Loucy (cell line): ENCODE measurements at regions not wholly inside any gene's neighbourhood (a gene's known extent, or its start where the extent isn't known, plus 50 kb on each side); places are given as distances from the start of the nearest gene placed in this dataset.

Source experiments
- H2AFZ ChIP-seq: fragments of 200-600 bp; sonication (generic); 2 replicates; pipeline ENCODE4 v1.6.0; 2016; ENCODE audit warnings: antibody characterized with exemption, mild to moderate bottlenecking, low read length, moderate library complexity
- H3F3A ChIP-seq: fragments of 200-600 bp; 2 replicates; pipeline ENCODE4 v1.6.0; 2016; ENCODE audit warnings: antibody characterized with exemption, low read depth, mild to moderate bottlenecking
- H3K27me3 ChIP-seq: fragments of 200-600 bp; sonication (generic); 2 replicates; pipeline ENCODE4 v1.6.1; 2014; ENCODE audit warnings: low read length, mild to moderate bottlenecking; ENCODE audit not compliant: insufficient read depth, poor library complexity, severe bottlenecking
- H3K36me3 ChIP-seq: fragments of 200-600 bp; sonication (generic); 2 replicates; pipeline ENCODE4 v1.6.1; 2016; ENCODE audit warnings: low read length; ENCODE audit not compliant: insufficient read depth
- H3K4me1 ChIP-seq: fragments of 200-600 bp; sonication (generic); 2 replicates; pipeline ENCODE4 v1.5.1; 2014; ENCODE audit warnings: low read length, mild to moderate bottlenecking; ENCODE audit not compliant: insufficient read depth, poor library complexity, severe bottlenecking
- H3K4me2 ChIP-seq: fragments of 200-600 bp; sonication (generic); 2 replicates; pipeline ENCODE4 v1.6.0; 2014; ENCODE audit warnings: antibody characterized with exemption, low read length, low read depth, mild to moderate bottlenecking; ENCODE audit not compliant: poor library complexity, severe bottlenecking
- H3K4me3 ChIP-seq: fragments of 200-600 bp; sonication (generic); 2 replicates; pipeline ENCODE4 v1.5.1; 2014; ENCODE audit warnings: low read length, mild to moderate bottlenecking, mixed read lengths; ENCODE audit not compliant: poor library complexity, severe bottlenecking
- H3K79me2 ChIP-seq: fragments of 200-600 bp; sonication (generic); 2 replicates; pipeline ENCODE4 v1.6.1; 2014; ENCODE audit warnings: low read length; ENCODE audit not compliant: insufficient read depth
- H3K9ac ChIP-seq: fragments of 200-600 bp; sonication (generic); 2 replicates; pipeline ENCODE4 v1.6.0; 2014; ENCODE audit warnings: mild to moderate bottlenecking, low read depth, low read length, moderate library complexity; ENCODE audit not compliant: poor library complexity, severe bottlenecking
- H3K9me2 ChIP-seq: fragments of 200-600 bp; sonication (generic); replicated peaks from 2 replicates; pipeline ENCODE4 v1.6.1; 2016; ENCODE audit warnings: low read depth, low read length, mixed read lengths
- H3K9me3 ChIP-seq: fragments of 200-600 bp; sonication (generic); 2 replicates; pipeline ENCODE4 v1.6.1; 2014; ENCODE audit warnings: mild to moderate bottlenecking, antibody characterized with exemption, low read length, low read depth; ENCODE audit not compliant: insufficient read depth
- H4K20me1 ChIP-seq: fragments of 200-600 bp; sonication (generic); 2 replicates; pipeline ENCODE4 v1.6.0; 2014; ENCODE audit warnings: antibody characterized with exemption, low read length, mild to moderate bottlenecking; ENCODE audit not compliant: insufficient read depth, poor library complexity, severe bottlenecking
- EZH2phosphoT487 ChIP-seq: fragments of 200-600 bp; IDR thresholded peaks from 2 replicates; pipeline ENCODE4 v1.6.1; 2018; ENCODE audit warnings: antibody characterized with exemption, mild to moderate bottlenecking, moderate library complexity, borderline replicate concordance
- TF ChIP-seq, protein P1 (sequence below): fragments of 200-600 bp; sonication (generic); conservative IDR thresholded peaks from 2 replicates; pipeline ENCODE4 v1.5.1; 2014; ENCODE audit warnings: mild to moderate bottlenecking, antibody characterized with exemption, low read length

- peaks cover 6% of the 10 kb centered on the region; the same call in 1 of the 2 replicates for H3K9me3 ChIP-seq
- H3K79me2 ChIP-seq: peaks cover 14% of the 10 kb centered on the region
- H3K9ac ChIP-seq: no peak overlapping the region
- no peaks in the 10 kb centered on the region for H3K9me2 ChIP-seq
- no peaks in the 10 kb centered on the region for H3F3A ChIP-seq
- H3K4me2 ChIP-seq: no peak overlapping the region
- no peaks in the 10 kb centered on the region for H3K36me3 ChIP-seq
- H3K27me3 ChIP-seq: no peaks in the 10 kb centered on the region
- no peak for TF ChIP-seq EZH2phosphoT487
- TF ChIP-seq, protein P1, sequence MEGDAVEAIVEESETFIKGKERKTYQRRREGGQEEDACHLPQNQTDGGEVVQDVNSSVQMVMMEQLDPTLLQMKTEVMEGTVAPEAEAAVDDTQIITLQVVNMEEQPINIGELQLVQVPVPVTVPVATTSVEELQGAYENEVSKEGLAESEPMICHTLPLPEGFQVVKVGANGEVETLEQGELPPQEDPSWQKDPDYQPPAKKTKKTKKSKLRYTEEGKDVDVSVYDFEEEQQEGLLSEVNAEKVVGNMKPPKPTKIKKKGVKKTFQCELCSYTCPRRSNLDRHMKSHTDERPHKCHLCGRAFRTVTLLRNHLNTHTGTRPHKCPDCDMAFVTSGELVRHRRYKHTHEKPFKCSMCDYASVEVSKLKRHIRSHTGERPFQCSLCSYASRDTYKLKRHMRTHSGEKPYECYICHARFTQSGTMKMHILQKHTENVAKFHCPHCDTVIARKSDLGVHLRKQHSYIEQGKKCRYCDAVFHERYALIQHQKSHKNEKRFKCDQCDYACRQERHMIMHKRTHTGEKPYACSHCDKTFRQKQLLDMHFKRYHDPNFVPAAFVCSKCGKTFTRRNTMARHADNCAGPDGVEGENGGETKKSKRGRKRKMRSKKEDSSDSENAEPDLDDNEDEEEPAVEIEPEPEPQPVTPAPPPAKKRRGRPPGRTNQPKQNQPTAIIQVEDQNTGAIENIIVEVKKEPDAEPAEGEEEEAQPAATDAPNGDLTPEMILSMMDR: no peak
- no peak overlapping the region for H3K4me3 ChIP-seq
- H3K4me1 ChIP-seq: peaks cover 35% of the 10 kb centered on the region
- H4K20me1 ChIP-seq: no peaks in the 10 kb centered on the region
- peak overlapping the region; percentile 4; the same call in 1 of the 2 replicates for H2AFZ ChIP-seq
Measured at GRCh38 chr13:60265566-60265965, 101.8 kb upstream of the DIAPH3 start.

- Histone ChIP-seq H3K9ac (peak overlapping the region; percentile 87), H3K4me3 (peak overlapping the region; percentile 72), H3K4me2 (peak overlapping the region; percentile 79), H3K79me2 (peaks cover 14% of the 10 kb centered on the region), H3K36me3 (no peaks in the 10 kb centered on the region), H3F3A (no peaks in the 10 kb centered on the region), H3K27me3 (no peaks in the 10 kb centered on the region), H3K9me3 (peaks cover 6% of the 10 kb centered on the region; the same call in 1 of the 2 replicates), H3K4me1 (peaks cover 29% of the 10 kb centered on the region), H2AFZ (peak overlapping the region; percentile 41), H3K9me2 (no peaks in the 10 kb centered on the region), H4K20me1 (no peaks in the 10 kb centered on the region)
- TF ChIP-seq, protein P1: no peak
- TF ChIP-seq EZH2phosphoT487: no peak
Measured at GRCh38 chr13:60267498-60268202, 103.9 kb upstream of the DIAPH3 start.

- H3K4me3 ChIP-seq: peak overlapping the region; percentile 72
- no peaks in the 10 kb centered on the region for H3K9me2 ChIP-seq
- H2AFZ ChIP-seq: peak overlapping the region; percentile 41; the same call in 1 of the 2 replicates
- H3K9me3 ChIP-seq: peaks cover 2% of the 10 kb centered on the region; the same call in 1 of the 2 replicates
- no peak for TF ChIP-seq EZH2phosphoT487
- TF ChIP-seq, protein P1: no peak
- no peaks in the 10 kb centered on the region for H4K20me1 ChIP-seq
- H3K4me2 ChIP-seq: peak overlapping the region; percentile 79
- peaks cover 14% of the 10 kb centered on the region for H3K79me2 ChIP-seq
- H3K27me3 ChIP-seq: no peaks in the 10 kb centered on the region
- H3K4me1 ChIP-seq: peaks cover 29% of the 10 kb centered on the region
- peak overlapping the region; percentile 87 for H3K9ac ChIP-seq
- H3K36me3 ChIP-seq: no peaks in the 10 kb centered on the region
- no peaks in the 10 kb centered on the region for H3F3A ChIP-seq
Measured at GRCh38 chr13:60268203-60268555, 104.5 kb upstream of the DIAPH3 start.
